ENCODE measurements at regions not wholly inside any gene's neighbourhood (a gene's known extent, or its start where the extent isn't known, plus 50 kb on each side); places are given as distances from the start of the nearest gene placed in this dataset.

DNA sequence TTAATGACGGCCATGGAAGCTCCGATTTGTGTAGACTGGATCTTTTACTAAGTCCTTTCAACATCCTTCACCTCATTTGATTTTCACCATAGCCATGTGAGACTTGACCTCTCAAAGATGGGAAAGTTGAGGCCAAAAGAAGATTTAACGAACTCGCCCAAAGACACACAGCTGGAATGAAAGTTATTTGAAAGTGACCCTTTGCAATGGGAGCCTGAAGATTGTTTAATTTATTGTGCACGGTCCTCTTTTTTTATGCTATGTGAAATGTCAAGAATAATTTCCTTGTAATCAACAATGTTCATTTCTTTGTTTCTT lies 58.0 kb upstream of the COPS8 start:
- no peak for ATAC-seq
- intact Hi-C loops (cut with DNase I): loop anchor here (2.0 to 10.0 kb wide), 6 partner anchors 455 to 675 kb away; no protein-coding TSS in a partner anchor
- WGBS: 61% methylated on average over 5 of the region's 5 CpGs

DNA sequence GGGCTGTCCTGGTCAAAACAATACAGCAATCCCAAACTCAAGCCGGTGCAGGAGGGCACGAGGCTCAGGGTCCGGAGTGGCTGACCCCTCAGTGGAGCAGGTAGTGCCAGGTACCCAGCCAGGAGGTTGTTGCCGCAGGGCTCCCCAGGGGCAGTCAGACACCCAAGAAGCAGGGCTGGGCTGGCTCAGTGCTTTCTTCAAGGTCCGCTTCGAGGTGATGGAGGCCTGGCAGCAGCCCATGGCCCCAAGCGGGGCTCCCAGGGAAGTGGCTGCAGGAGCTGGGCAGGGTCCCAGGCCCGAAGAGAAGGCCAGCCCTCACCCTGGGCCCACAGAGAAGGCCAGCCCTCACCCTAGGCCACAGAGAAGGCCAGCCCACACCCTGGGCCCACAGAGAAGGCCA lies 55.3 kb upstream of the COPS8 start:
- DNase-seq: no peak
- H3K4me1 ChIP-seq (ENCODE audit: control insufficient read depth, insufficient read depth, low read length): no peaks in the 10 kb centered on the region
- WGBS: 92% methylated on average over 8 of the region's 8 CpGs
- H3K27me3 ChIP-seq (ENCODE audit: control insufficient read depth, insufficient read depth): no peaks in the 10 kb centered on the region
- H3K9me3 ChIP-seq (ENCODE audit: control insufficient read depth, low read length): no peaks in the 10 kb centered on the region
- intact Hi-C loops (cut with DNase I): no loop called here
- ATAC-seq: no peak
- H3K27ac ChIP-seq (ENCODE audit: low read length): no peak overlapping the region
- no peak overlapping the region for H3K4me3 ChIP-seq (ENCODE audit: low read length)

More for the DNA sequence above, 58.0 kb upstream of the COPS8 start:
- no peaks in the 10 kb centered on the region for H3K27me3 ChIP-seq (ENCODE audit: control insufficient read depth, insufficient read depth)
- no peak overlapping the region for H3K4me3 ChIP-seq (ENCODE audit: low read length)
- H3K4me1 ChIP-seq (ENCODE audit: control insufficient read depth, insufficient read depth, low read length): no peaks in the 10 kb centered on the region
- DNase-seq: no peak
- H3K27ac ChIP-seq (ENCODE audit: low read length): no peak overlapping the region
- H3K9me3 ChIP-seq (ENCODE audit: control insufficient read depth, low read length): no peaks in the 10 kb centered on the region

DNA sequence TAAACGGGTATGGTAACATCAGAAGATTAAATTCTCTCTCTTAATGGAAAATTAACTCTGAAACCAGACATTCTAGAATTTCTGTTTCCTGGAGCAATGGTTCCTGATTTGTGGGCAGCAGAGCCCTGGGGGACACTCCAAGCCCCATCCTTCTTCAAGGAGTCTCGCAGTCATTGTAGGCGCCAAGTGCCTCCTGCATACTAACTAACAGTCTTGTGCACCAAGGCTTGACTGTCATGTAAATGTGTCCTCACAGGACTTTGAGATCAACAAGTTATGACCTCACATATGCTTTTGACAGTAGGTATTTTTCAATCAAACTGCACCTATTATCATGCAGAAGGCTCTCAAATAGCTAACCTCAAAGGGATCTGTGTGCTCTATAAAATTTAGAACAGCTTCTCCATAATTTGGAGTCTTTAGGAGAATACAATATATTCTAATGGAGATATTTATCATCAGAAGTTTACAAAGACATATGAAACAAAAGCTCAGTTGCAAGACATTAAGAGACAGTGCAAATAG lies 52.1 kb upstream of the COPS8 start:
- Histone ChIP-seq H3K4me3 (ENCODE audit: low read length) (no peak overlapping the region), H3K27me3 (ENCODE audit: control insufficient read depth, insufficient read depth) (no peaks in the 10 kb centered on the region), H3K4me1 (ENCODE audit: control insufficient read depth, insufficient read depth, low read length) (no peaks in the 10 kb centered on the region), H3K9me3 (ENCODE audit: control insufficient read depth, low read length) (no peaks in the 10 kb centered on the region), H3K27ac (ENCODE audit: low read length) (no peak overlapping the region)
- DNase-seq (no peak), ATAC-seq (no peak)
- intact Hi-C loops (cut with DNase I): no loop called here
- WGBS: 89% methylated on average over 3 of the region's 3 CpGs

DNA sequence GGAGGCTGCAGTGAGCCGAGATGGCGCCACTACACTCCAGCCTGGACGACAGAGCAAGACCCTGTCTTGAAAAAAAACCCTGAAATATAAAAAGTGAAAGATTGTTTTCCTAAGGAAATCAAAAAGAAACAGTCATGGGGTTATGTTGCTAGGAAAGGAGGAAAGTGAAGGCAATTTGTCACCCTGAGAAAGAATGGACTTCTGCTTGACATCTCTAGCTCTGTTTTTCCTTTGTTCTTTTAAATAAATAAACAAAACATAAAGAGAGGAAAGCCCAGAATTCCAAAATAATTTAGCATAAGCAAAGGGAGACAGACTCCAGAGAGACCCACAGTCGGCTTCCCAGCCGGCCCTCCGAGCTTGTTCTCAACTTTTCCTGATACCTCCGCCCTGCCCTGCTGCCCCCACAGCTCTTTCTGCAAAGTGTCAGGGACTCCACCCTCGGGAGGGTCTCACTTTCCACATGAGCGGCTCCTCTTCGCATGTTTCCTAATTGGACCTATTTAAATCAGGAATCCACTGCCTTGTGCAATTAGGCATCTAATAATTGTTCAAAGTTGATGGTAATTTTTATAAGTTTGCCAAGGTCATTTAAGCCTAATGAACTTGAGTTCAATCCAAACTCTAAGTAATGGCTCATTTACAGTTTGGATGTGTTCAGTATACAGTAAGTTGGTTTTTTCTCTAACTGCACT lies 49.8 kb upstream of the COPS8 start:
- WGBS: 81% methylated on average over 10 of the region's 10 CpGs
- H3K4me1 ChIP-seq (ENCODE audit: control insufficient read depth, insufficient read depth, low read length): no peaks in the 10 kb centered on the region
- no peaks in the 10 kb centered on the region for H3K9me3 ChIP-seq (ENCODE audit: control insufficient read depth, low read length)
- peak in 1 of 2 donors; percentile 32 for ATAC-seq
- DNase-seq: no peak
- no peaks in the 10 kb centered on the region for H3K27me3 ChIP-seq (ENCODE audit: control insufficient read depth, insufficient read depth)
- H3K27ac ChIP-seq (ENCODE audit: low read length): no peak overlapping the region
- intact Hi-C loops (cut with DNase I): no loop called here
- H3K4me3 ChIP-seq (ENCODE audit: low read length): no peak overlapping the region

Data from right cardiac atrium (tissue), 5 donors.